ENCODE measurements at regions not wholly inside any gene's neighbourhood (a gene's known extent, or its start where the extent isn't known, plus 50 kb on each side); places are given as distances from the start of the nearest gene placed in this dataset.

- TF ChIP-seq TBP (IDR thresholded peaks at IDR 0.05; ENCODE audit: low read depth, low read length) (no peak), ASH2L (IDR thresholded peaks at IDR 0.05; ENCODE audit: low read length) (no peak), EZH2 (IDR thresholded peaks at IDR 0.05; ENCODE audit: low read depth, low read length, severe bottlenecking) (no peak)
Measured at GRCh38 chr13:74709226-74709625, 575.0 kb upstream of the KLF12 start (continued).
